MM.1S (cell line): ENCODE measurements at regions not wholly inside any gene's neighbourhood (a gene's known extent, or its start where the extent isn't known, plus 50 kb on each side); places are given as distances from the start of the nearest gene placed in this dataset.

Experiments used
- EZH2 ChIP-seq: fragments of 300-600 bp; sonication (generic); optimal IDR thresholded peaks from 2 replicates; pipeline ENCODE3; 2017; ENCODE audit warnings: low read depth, mild to moderate bottlenecking, antibody characterized with exemption, low read length, mixed read lengths
- EZH2phosphoT487 ChIP-seq: fragments of 300-600 bp; sonication (generic); IDR thresholded peaks from 2 replicates; pipeline ENCODE4 v1.6.1; 2018; ENCODE audit warnings: antibody characterized with exemption, low read length
- TF ChIP-seq, protein P1 (sequence below): fragments of 300-600 bp; sonication (generic); IDR thresholded peaks from 2 replicates; pipeline ENCODE4 v1.5.1; 2016; ENCODE audit warnings: antibody characterized with exemption, low read length, mixed read lengths

DNA sequence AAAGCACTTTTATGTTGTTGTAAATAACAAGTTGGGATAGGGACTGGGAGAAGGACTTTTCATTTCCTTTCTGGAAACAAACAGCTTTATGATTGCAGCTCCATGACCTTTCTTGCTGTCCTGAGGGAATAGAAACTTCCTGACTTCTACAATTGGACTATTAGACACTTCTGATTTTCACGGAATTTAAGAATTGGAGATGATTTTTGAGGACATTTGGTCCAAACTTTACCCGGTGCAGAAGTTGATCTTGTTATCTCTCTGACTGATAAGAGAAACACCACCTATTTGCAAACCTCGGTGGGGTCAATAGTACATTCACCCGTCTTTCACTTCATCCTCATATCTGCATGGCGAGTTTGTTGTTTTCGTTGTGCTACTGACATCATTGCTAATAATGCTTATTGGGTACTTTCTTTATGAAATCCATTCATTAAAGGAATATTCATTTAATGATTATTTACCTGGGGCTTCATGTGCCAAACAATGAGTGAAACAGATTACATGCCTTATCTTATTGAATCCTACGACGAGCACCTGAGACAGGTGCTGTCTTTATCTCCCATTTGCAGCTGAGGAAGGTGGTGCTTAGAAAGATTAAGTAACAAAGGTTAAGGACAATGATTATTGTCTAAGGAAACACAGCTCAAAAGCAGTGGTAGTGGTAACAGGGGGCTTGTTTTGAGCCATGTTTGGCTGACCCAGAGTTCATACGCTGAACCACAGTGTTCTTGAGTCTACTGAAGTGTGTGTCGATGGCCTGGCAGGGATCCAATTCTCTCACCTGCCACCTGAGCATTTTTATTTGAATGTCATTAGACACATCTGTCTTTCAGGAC is 176.9 kb upstream of the FAM20A start:
- TF ChIP-seq, protein P1, sequence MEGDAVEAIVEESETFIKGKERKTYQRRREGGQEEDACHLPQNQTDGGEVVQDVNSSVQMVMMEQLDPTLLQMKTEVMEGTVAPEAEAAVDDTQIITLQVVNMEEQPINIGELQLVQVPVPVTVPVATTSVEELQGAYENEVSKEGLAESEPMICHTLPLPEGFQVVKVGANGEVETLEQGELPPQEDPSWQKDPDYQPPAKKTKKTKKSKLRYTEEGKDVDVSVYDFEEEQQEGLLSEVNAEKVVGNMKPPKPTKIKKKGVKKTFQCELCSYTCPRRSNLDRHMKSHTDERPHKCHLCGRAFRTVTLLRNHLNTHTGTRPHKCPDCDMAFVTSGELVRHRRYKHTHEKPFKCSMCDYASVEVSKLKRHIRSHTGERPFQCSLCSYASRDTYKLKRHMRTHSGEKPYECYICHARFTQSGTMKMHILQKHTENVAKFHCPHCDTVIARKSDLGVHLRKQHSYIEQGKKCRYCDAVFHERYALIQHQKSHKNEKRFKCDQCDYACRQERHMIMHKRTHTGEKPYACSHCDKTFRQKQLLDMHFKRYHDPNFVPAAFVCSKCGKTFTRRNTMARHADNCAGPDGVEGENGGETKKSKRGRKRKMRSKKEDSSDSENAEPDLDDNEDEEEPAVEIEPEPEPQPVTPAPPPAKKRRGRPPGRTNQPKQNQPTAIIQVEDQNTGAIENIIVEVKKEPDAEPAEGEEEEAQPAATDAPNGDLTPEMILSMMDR: no peak
- no peak for TF ChIP-seq EZH2phosphoT487
- no peak for TF ChIP-seq EZH2
